Peyer's patch (tissue), 4 donors: ENCODE measurements at regions not wholly inside any gene's neighbourhood (a gene's known extent, or its start where the extent isn't known, plus 50 kb on each side); places are given as distances from the start of the nearest gene placed in this dataset.
A peak's percentile ranks its signal among the peaks of the same experiment; 100 is the strongest.

Experiments used
- DNase-seq, 3 donors: peaks; one replicate each; pipeline ENCODE4 v3.0.0-alpha.2; 2017 to 2019
- H3K27ac ChIP-seq, 4 donors: fragments of 200-600 bp; sonication (generic); one replicate each; pipeline ENCODE4 v1.5.1; 2016 to 2019
- H3K27me3 ChIP-seq, 2 donors: fragments of 200-600 bp; sonication (generic); one replicate each; pipeline ENCODE4 v1.5.1; 2019
- H3K36me3 ChIP-seq, 3 donors: fragments of 200-600 bp; sonication (generic); one replicate each; pipeline ENCODE4 v1.5.1; 2016 to 2019
- H3K4me1 ChIP-seq, 4 donors: fragments of 200-600 bp; sonication (generic); one replicate each; pipeline ENCODE4 v1.5.1; 2016 to 2019
- H3K4me3 ChIP-seq, 4 donors: fragments of 200-600 bp; sonication (generic); 1 replicate in 3 of 4; 2 replicates in 1 of 4; pipeline ENCODE4 v1.5.1; 2016 to 2019; ENCODE audit warnings: mild to moderate bottlenecking in 1 of 4
- H3K9me3 ChIP-seq, 4 donors: fragments of 200-600 bp; sonication (generic); one replicate each; pipeline ENCODE4 v1.5.1; 2016 to 2019; ENCODE audit warnings: mild to moderate bottlenecking in 1 of 4
- POLR2A ChIP-seq, 2 donors: fragments of 450-650 bp; IDR thresholded peaks; one replicate each; pipeline ENCODE4 v1.5.1; 2017; ENCODE audit warnings: antibody characterized with exemption in 2 of 2, mild to moderate bottlenecking in 2 of 2, moderate library complexity in 2 of 2
- TF ChIP-seq, protein P1 (sequence below), 6 experiments: fragments of 450-650 bp in 4 of 6; fragments of 200-600 bp in 2 of 6; sonication (generic) in 1 of 6; IDR thresholded peaks; one replicate each; pipeline ENCODE4 v1.5.1; 2017 to 2019; ENCODE audit warnings: antibody characterized with exemption in 6 of 6, mild to moderate bottlenecking in 3 of 6, moderate library complexity in 1 of 6

DNA sequence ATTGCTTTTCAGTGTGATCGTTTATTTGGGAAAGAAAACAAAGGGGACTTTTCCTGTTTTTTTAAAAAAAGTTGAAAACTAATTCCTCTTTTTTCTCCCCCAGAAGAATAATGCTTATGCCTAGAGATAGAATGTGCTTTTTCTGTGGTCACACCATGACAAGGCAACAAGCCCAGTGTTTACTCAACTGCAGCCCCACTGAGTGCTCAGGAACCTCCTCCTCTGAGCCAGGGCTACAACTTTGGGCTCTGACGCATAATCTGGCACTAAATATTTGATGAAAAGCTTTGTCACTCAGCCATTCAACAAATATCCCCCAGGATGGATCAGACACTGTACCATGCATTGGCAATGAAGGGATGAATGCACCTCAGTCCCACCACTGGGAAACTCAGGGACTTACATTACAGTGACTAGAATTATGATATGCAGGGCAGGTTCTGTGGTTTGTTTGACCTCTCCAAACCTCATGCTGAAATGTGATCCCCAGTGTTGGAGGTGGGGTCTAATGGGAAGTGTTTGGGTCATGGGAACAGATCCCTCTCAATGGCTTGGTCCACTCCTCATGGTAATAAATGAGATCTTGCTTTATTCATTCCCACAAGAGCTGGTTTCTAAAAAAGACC is 155.9 kb downstream of the CCDC34 start:
- Histone ChIP-seq H3K9me3 (no peaks in the 10 kb centered on the region), H3K27me3 (no peaks in the 10 kb centered on the region), H3K4me3 (no peak overlapping the region), H3K4me1 (peaks cover 0 to 29% (median 3%) of the 10 kb centered on the region in 4 donors), H3K36me3 (no peaks in the 10 kb centered on the region), H3K27ac (no peak overlapping the region)
- no peak for DNase-seq
- TF ChIP-seq, protein P1, sequence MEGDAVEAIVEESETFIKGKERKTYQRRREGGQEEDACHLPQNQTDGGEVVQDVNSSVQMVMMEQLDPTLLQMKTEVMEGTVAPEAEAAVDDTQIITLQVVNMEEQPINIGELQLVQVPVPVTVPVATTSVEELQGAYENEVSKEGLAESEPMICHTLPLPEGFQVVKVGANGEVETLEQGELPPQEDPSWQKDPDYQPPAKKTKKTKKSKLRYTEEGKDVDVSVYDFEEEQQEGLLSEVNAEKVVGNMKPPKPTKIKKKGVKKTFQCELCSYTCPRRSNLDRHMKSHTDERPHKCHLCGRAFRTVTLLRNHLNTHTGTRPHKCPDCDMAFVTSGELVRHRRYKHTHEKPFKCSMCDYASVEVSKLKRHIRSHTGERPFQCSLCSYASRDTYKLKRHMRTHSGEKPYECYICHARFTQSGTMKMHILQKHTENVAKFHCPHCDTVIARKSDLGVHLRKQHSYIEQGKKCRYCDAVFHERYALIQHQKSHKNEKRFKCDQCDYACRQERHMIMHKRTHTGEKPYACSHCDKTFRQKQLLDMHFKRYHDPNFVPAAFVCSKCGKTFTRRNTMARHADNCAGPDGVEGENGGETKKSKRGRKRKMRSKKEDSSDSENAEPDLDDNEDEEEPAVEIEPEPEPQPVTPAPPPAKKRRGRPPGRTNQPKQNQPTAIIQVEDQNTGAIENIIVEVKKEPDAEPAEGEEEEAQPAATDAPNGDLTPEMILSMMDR (IDR thresholded peaks at IDR 0.05), result no peak
- TF ChIP-seq POLR2A (IDR thresholded peaks at IDR 0.05), result no peak

DNA sequence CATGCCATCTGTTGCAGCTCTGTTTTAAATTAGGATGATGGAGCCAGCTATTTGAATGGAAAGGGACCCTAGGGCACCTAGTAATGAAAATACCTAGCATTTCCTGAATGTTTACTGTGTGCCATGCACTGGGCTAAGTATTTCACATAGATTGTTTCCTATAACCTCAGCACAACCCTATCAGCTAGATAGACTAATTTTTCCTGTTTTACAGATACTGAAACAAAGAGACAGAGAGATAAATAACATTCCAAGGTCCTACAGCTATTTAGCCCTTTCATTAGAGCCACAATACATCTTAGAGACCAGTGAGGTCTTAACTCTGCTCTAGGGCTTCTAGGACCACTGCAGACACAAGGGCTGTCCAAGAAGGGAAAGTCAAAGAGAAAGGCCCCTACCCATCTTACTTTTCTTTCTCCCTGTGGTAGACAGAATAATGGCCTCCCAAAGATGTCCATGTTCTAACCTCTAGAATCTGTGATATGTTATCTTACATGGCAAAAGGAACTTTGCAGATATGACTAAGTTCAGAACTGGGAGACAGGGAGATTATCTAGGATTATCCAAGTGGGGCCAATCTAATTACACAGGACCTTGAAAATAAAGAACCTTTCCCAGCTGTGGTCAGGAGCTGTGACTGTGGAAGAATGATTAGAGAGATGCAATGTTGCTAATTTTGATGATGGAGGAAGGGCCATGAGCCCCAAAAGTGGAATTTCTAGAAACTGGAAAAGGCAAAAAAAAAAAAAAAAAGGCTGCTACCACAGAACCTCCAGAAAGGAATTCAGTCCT is 157.0 kb downstream of the CCDC34 start:
- no peak for TF ChIP-seq POLR2A (IDR thresholded peaks at IDR 0.05)
- TF ChIP-seq, protein P1 (IDR thresholded peaks at IDR 0.05), result no peak
- Histone ChIP-seq H3K36me3 (no peaks in the 10 kb centered on the region), H3K4me1 (peaks cover 0 to 40% (median 5%) of the 10 kb centered on the region in 4 donors), H3K27ac (no peak overlapping the region), H3K27me3 (no peaks in the 10 kb centered on the region), H3K4me3 (no peak overlapping the region), H3K9me3 (no peaks in the 10 kb centered on the region)
- no peak for DNase-seq

DNA sequence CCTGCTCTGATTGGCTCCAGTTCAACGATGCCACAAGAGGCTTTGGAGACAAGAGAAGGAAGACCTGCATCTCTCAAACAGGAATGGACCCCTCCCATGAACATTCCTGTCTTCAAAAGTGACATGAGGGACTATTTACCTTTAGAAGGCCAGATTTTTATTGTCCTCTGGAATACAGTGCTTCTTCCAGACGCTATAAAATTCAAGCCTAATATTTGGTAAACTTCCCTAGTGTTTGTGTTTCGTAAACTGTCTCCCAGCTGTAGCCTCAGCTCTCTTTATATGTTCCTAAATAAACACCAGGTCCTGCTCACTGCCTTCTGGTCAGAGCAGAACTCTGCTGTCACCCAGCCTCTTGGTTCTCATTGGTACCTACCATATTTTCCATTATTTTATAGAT is 157.8 kb downstream of the CCDC34 start:
- DNase-seq, result no peak
- Histone ChIP-seq H3K4me1 (peaks cover 0 to 42% (median 8%) of the 10 kb centered on the region in 4 donors), H3K9me3 (no peaks in the 10 kb centered on the region), H3K27me3 (no peaks in the 10 kb centered on the region), H3K4me3 (no peak overlapping the region), H3K36me3 (no peaks in the 10 kb centered on the region), H3K27ac (no peak overlapping the region)
- TF ChIP-seq, protein P1 (IDR thresholded peaks at IDR 0.05), result no peak
- TF ChIP-seq POLR2A (IDR thresholded peaks at IDR 0.05), result no peak

DNA sequence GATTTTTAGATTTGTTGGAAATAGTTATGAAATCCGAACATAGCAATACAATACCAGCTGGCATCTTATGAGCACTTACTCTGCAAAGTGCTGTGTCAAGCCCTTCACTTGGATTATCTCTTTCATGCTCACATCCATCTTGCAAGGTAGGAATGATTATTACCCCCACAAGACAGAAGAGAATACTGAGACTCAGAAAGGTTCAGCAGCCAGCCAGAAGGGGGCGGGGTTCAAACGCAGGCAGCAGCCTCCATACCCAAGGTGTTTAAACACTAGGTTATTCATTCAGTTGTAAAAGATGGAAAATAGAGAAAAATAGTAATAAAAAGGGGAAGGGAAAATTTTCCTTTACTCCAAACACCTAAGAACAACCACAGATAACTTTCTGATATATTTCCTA is 158.5 kb downstream of the CCDC34 start:
- no peak for TF ChIP-seq POLR2A (IDR thresholded peaks at IDR 0.05)
- TF ChIP-seq, protein P1 (IDR thresholded peaks at IDR 0.05), result peak in 4 of 6 experiments; percentile 25 to 52 (median 32)
- peak in 1 of 3 donors; percentile 58 for DNase-seq
- Histone ChIP-seq H3K36me3 (no peaks in the 10 kb centered on the region), H3K27ac (no peak overlapping the region), H3K4me3 (no peak overlapping the region), H3K9me3 (no peaks in the 10 kb centered on the region), H3K4me1 (peaks cover 0 to 42% (median 8%) of the 10 kb centered on the region in 4 donors), H3K27me3 (no peaks in the 10 kb centered on the region)

DNA sequence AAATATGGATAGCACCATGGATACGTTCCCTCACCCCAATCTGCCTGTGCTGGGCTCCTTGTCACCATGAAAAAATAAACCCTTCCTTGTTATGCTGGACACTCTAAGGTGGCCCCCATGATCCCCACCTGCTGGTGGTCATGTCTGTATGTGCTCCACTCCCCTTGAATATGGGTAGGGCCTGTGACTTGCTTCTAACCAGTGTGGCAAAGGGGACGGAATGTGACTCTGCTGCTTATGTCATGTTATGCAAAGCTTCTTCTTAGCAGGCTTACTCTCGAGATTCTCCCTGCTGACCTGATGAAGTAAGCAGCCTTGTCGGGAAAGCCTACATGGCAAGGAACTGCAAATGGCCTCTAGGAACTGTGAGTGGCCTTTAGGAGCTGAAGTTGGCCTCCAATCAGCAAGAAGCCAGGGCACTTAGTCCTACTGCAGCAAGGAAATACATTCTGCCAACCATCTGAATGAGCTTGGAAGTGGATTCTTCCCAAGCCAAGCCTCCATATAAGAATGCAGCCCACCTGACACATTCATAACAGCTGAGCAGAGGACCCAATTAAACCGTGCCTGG is 159.9 kb downstream of the CCDC34 start:
- Histone ChIP-seq H3K36me3 (no peaks in the 10 kb centered on the region), H3K27ac (peak overlapping the region in 3 of 4 donors; percentile 29 to 71 (median 69)), H3K27me3 (no peaks in the 10 kb centered on the region), H3K4me1 (peaks cover 0 to 42% (median 8%) of the 10 kb centered on the region in 4 donors), H3K4me3 (no peak overlapping the region), H3K9me3 (no peaks in the 10 kb centered on the region)
- TF ChIP-seq, protein P1 (IDR thresholded peaks at IDR 0.05), result no peak
- no peak for TF ChIP-seq POLR2A (IDR thresholded peaks at IDR 0.05)
- DNase-seq, result no peak
